ENCODE measurements at regions not wholly inside any gene's neighbourhood (a gene's known extent, or its start where the extent isn't known, plus 50 kb on each side); places are given as distances from the start of the nearest gene placed in this dataset.

- no peak for DNase-seq (ENCODE audit: low read depth)
Observed at GRCh38 chr3:14335774-14336748, 66.3 kb upstream of the SLC6A6 start.

GRCh38 chr3:14336749-14337598, 65.4 kb upstream of the SLC6A6 start:
- DNase-seq (ENCODE audit: low read depth), result no peak

- DNase-seq (ENCODE audit: low read depth), result no peak
Observed at GRCh38 chr3:14337828-14338227, 64.6 kb upstream of the SLC6A6 start.

GRCh38 chr3:14338242-14338641, 64.2 kb upstream of the SLC6A6 start:
- DNase-seq (ENCODE audit: low read depth), result no peak

GRCh38 chr3:14338898-14339458, 63.4 kb upstream of the SLC6A6 start:
- DNase-seq (ENCODE audit: low read depth), result no peak

- no peak for DNase-seq (ENCODE audit: low read depth)
Observed at GRCh38 chr3:14340960-14341708, 61.3 kb upstream of the SLC6A6 start.

GRCh38 chr3:14343338-14344112, 58.9 kb upstream of the SLC6A6 start:
- no peak for DNase-seq (ENCODE audit: low read depth)

- no peak for DNase-seq (ENCODE audit: low read depth)
Observed at GRCh38 chr3:14344351-14344750, 58.1 kb upstream of the SLC6A6 start.

- DNase-seq (ENCODE audit: low read depth), result no peak
Observed at GRCh38 chr3:14345496-14346150, 56.8 kb upstream of the SLC6A6 start.

GRCh38 chr3:14346191-14346590, 56.2 kb upstream of the SLC6A6 start:
- no peak for DNase-seq (ENCODE audit: low read depth)

- no peak for DNase-seq (ENCODE audit: low read depth)
Observed at GRCh38 chr3:14346642-14347041, 55.8 kb upstream of the SLC6A6 start.

GRCh38 chr3:14347110-14347509, 55.3 kb upstream of the SLC6A6 start:
- no peak for DNase-seq (ENCODE audit: low read depth)

- no peak for DNase-seq (ENCODE audit: low read depth)
Observed at GRCh38 chr3:14351617-14352001, 50.8 kb upstream of the SLC6A6 start.

GRCh38 chr3:14352002-14352627, 50.3 kb upstream of the SLC6A6 start:
- no peak for DNase-seq (ENCODE audit: low read depth)

Measured in forelimb muscle (tissue), 1 donor.